Activated CD4-positive, alpha-beta T cell treated with anti-CD3 and anti-CD28 coated beads, Interleukin-10, Interleukin-2, amounts not matched to agents 100 ng/mL and 50 ng/mL, durations not matched to agents 16 hours and 8 hours (primary cell): ENCODE measurements at regions not wholly inside any gene's neighbourhood (a gene's known extent, or its start where the extent isn't known, plus 50 kb on each side); places are given as distances from the start of the nearest gene placed in this dataset.
A peak's percentile ranks its signal among the peaks of the same experiment; 100 is the strongest.

ENCODE experiments used
- DNase-seq: peaks from one replicate; pipeline ENCODE4 v3.0.0-alpha.2; 2020

- DNase-seq, result peak; percentile 88
Measured at GRCh38 chr3:189563853-189564563, 67.2 kb upstream of the TP63 start.

GRCh38 chr3:189566550-189567130, 64.5 kb upstream of the TP63 start:
- DNase-seq, result no peak

GRCh38 chr3:189567322-189567721, 63.9 kb upstream of the TP63 start:
- DNase-seq, result no peak

GRCh38 chr3:189567766-189568420, 63.3 kb upstream of the TP63 start:
- DNase-seq, result no peak

GRCh38 chr3:189568961-189569360, 62.2 kb upstream of the TP63 start:
- DNase-seq, result no peak

GRCh38 chr3:189569473-189569872, 61.7 kb upstream of the TP63 start:
- DNase-seq, result no peak

- DNase-seq, result no peak
Measured at GRCh38 chr3:189570916-189571315, 60.3 kb upstream of the TP63 start.

- DNase-seq, result peak; percentile 22
Measured at GRCh38 chr3:189572249-189572648, 58.9 kb upstream of the TP63 start.

- peak; percentile 23 for DNase-seq
Measured at GRCh38 chr3:189573004-189573403, 58.2 kb upstream of the TP63 start.

GRCh38 chr3:189576486-189576885, 54.7 kb upstream of the TP63 start:
- no peak for DNase-seq

GRCh38 chr3:189577050-189577951, 53.9 kb upstream of the TP63 start:
- no peak for DNase-seq

- no peak for DNase-seq
Measured at GRCh38 chr3:189580190-189580589, 51.0 kb upstream of the TP63 start.
